Calu3 (cell line): ENCODE measurements at regions not wholly inside any gene's neighbourhood (a gene's known extent, or its start where the extent isn't known, plus 50 kb on each side); places are given as distances from the start of the nearest gene placed in this dataset.

ENCODE experiments used
- BruUV-seq: library from RNA; stranded (reverse); fragments of 400-500 nt; replicated peaks from 2 replicates; lab custom pipeline; 2021; lab: Mats Ljungman, UMichigan
- CTCF ChIA-PET: fragments of 300-600 bp; sonication (Branson Sonifier 250); formaldehyde crosslinking; loops from one replicate; lab custom pipeline; 2022; ENCODE audit warnings: antibody characterized with exemption; lab: Charles Lee
- DNase-seq: peaks from one replicate; pipeline ENCODE4 v3.0.0; 2022
- H3K27ac Mint-ChIP-seq: one replicate; pipeline ENCODE4 v1.8.0; 2022; ENCODE audit warnings: mixed read lengths; ENCODE audit not compliant: unreplicated experiment
- H3K27me3 Mint-ChIP-seq: one replicate; pipeline ENCODE4 v1.8.0; 2022; ENCODE audit warnings: mixed read lengths; ENCODE audit not compliant: unreplicated experiment
- H3K36me3 Mint-ChIP-seq: one replicate; pipeline ENCODE4 v1.8.0; 2022; ENCODE audit warnings: mild to moderate bottlenecking, moderate library complexity, mixed read lengths; ENCODE audit not compliant: insufficient read depth, unreplicated experiment
- H3K4me1 Mint-ChIP-seq: one replicate; pipeline ENCODE4 v1.8.0; 2022; ENCODE audit warnings: mild to moderate bottlenecking, low read depth, mixed read lengths; ENCODE audit not compliant: unreplicated experiment
- H3K4me3 Mint-ChIP-seq: one replicate; pipeline ENCODE4 v1.8.0; 2022; ENCODE audit warnings: mild to moderate bottlenecking, low read depth, moderate library complexity, mixed read lengths; ENCODE audit not compliant: unreplicated experiment
- H3K9me3 Mint-ChIP-seq: one replicate; pipeline ENCODE4 v1.8.0; 2022; ENCODE audit warnings: low read depth, mixed read lengths; ENCODE audit not compliant: unreplicated experiment
- CTCF ChIP-seq: fragments of 200-600 bp; IDR thresholded peaks from one replicate; pipeline ENCODE4 v1.8.0; 2022; ENCODE audit warnings: antibody characterized with exemption; ENCODE audit not compliant: unreplicated experiment
- intact Hi-C: fragments of 100-400 bp; cut with micrococcal nuclease; formaldehyde crosslinking; loops from one replicate; pipeline ENCODE4 v1.10.0; 2022; ENCODE audit not compliant: unreplicated experiment

- no peak for DNase-seq
- BruUV-seq, result no TSS peak
- intact Hi-C loops, result no loop called here
- H3K36me3 Mint-ChIP-seq, result no peaks in the 10 kb centered on the region
- no peak overlapping the region for H3K27ac Mint-ChIP-seq
- no peak overlapping the region for H3K4me3 Mint-ChIP-seq
- peaks cover 11% of the 10 kb centered on the region for H3K9me3 Mint-ChIP-seq
- H3K27me3 Mint-ChIP-seq, result no peaks in the 10 kb centered on the region
- no peaks in the 10 kb centered on the region for H3K4me1 Mint-ChIP-seq
- no peak for TF ChIP-seq CTCF
- CTCF ChIA-PET, result no interaction called here
Observed at GRCh38 chr11:134760299-134760698, 348.3 kb upstream of the B3GAT1 start.

- no peaks in the 10 kb centered on the region for H3K27me3 Mint-ChIP-seq
- no peaks in the 10 kb centered on the region for H3K36me3 Mint-ChIP-seq
- intact Hi-C loops, result no loop called here
- no peaks in the 10 kb centered on the region for H3K4me1 Mint-ChIP-seq
- H3K9me3 Mint-ChIP-seq, result peaks cover 14% of the 10 kb centered on the region
- no peak for DNase-seq
- H3K27ac Mint-ChIP-seq, result no peak overlapping the region
- no peak overlapping the region for H3K4me3 Mint-ChIP-seq
- BruUV-seq, result no TSS peak
- TF ChIP-seq CTCF, result no peak
- CTCF ChIA-PET, result interaction anchor here (0.6 kb wide), 1 partner anchor 899 kb away, joined by 3 read pairs; no protein-coding TSS in a partner anchor
Observed at GRCh38 chr11:134759855-134760254, 347.8 kb upstream of the B3GAT1 start.

GRCh38 chr11:134759274-134759673 lies 347.2 kb upstream of the B3GAT1 start:
- intact Hi-C loops, result no loop called here
- Mint-ChIP-seq H3K27me3 (no peaks in the 10 kb centered on the region), H3K27ac (no peak overlapping the region), H3K4me1 (no peaks in the 10 kb centered on the region), H3K36me3 (no peaks in the 10 kb centered on the region), H3K9me3 (peaks cover 14% of the 10 kb centered on the region), H3K4me3 (no peak overlapping the region)
- no peak for DNase-seq
- no TSS peak for BruUV-seq
- no peak for TF ChIP-seq CTCF
- CTCF ChIA-PET, result interaction anchor here (0.6 kb wide), 1 partner anchor 898 kb away, joined by 3 read pairs; no protein-coding TSS in a partner anchor

DNA sequence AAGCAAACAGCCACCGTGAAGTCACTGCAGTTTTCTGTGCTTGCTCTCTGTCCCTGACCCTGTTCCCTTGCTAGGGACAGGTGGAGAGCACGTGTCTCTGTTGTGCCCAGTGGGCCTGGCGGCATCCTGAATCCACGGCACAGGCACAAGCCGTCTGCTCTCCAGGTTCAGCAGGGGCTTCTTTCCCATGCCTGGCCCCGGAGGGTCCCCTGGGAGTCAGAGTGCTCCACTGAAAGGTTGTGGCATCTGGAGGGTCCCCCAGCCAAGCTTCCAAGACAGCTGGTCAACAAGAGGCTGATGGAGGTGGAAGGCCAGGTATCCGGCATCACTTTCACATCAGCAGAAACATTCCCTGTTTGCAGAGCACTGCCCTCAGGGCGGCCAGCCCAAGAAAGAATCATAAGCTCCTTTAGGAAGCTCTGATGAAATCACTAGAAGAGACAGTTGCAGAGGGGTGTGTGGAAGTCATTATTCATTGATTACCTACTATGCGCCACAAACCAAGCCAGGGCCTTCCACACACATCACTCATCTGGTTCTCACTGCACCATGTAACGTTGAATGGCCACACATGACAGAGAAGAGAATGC lies 346.4 kb upstream of the B3GAT1 start:
- Mint-ChIP-seq H3K36me3 (no peaks in the 10 kb centered on the region), H3K4me3 (no peak overlapping the region), H3K4me1 (no peaks in the 10 kb centered on the region), H3K9me3 (peaks cover 10% of the 10 kb centered on the region), H3K27me3 (no peaks in the 10 kb centered on the region), H3K27ac (no peak overlapping the region)
- no TSS peak for BruUV-seq
- intact Hi-C loops, result no loop called here
- CTCF ChIA-PET, result no interaction called here
- TF ChIP-seq CTCF, result no peak
- no peak for DNase-seq
